AG10803 (cell line): ENCODE measurements at regions not wholly inside any gene's neighbourhood (a gene's known extent, or its start where the extent isn't known, plus 50 kb on each side); places are given as distances from the start of the nearest gene placed in this dataset.

Experiments used
- DNase-seq: peaks from one replicate; pipeline ENCODE4 v3.0.0; 2010; ENCODE audit warnings: low read depth
- H3K4me3 ChIP-seq: 2 replicates; pipeline ENCODE4 v1.5.1; 2011; ENCODE audit warnings: mild to moderate bottlenecking, low read length, control low read depth
- CTCF ChIP-seq: conservative IDR thresholded peaks from 2 replicates; pipeline ENCODE4 v1.5.1; 2011; ENCODE audit warnings: mild to moderate bottlenecking, low read length, control low read depth, inconsistent platforms

- DNase-seq: no peak
- TF ChIP-seq CTCF: no peak
- no peak overlapping the region for H3K4me3 ChIP-seq
Observed at GRCh38 chr6:164757451-164757850, 552.0 kb downstream of the C6orf118 start.

GRCh38 chr6:164756723-164757122 is 552.7 kb downstream of the C6orf118 start:
- no peak for TF ChIP-seq CTCF

GRCh38 chr6:164756142-164756541 is 553.3 kb downstream of the C6orf118 start:
- TF ChIP-seq CTCF: no peak
- no peak for DNase-seq
- H3K4me3 ChIP-seq: no peak overlapping the region

More at GRCh38 chr6:164756723-164757122, 552.7 kb downstream of the C6orf118 start:
- no peak overlapping the region for H3K4me3 ChIP-seq
- DNase-seq: no peak

GRCh38 chr6:164753517-164753916 is 555.9 kb downstream of the C6orf118 start:
- H3K4me3 ChIP-seq: no peak overlapping the region
- no peak for TF ChIP-seq CTCF
- DNase-seq: peak; percentile 28

GRCh38 chr6:164751395-164751794 is 558.0 kb downstream of the C6orf118 start:
- no peak overlapping the region for H3K4me3 ChIP-seq
- no peak for TF ChIP-seq CTCF
- DNase-seq: no peak

GRCh38 chr6:164750128-164750527 is 559.3 kb downstream of the C6orf118 start:
- no peak overlapping the region for H3K4me3 ChIP-seq
- DNase-seq: no peak
- no peak for TF ChIP-seq CTCF

- no peak for TF ChIP-seq CTCF
- DNase-seq: peak; percentile 51
Observed at GRCh38 chr6:164749221-164750064, 560.0 kb downstream of the C6orf118 start.

More at GRCh38 chr6:164749221-164750064, 560.0 kb downstream of the C6orf118 start:
- H3K4me3 ChIP-seq: no peak overlapping the region
